ENCODE measurements at regions not wholly inside any gene's neighbourhood (a gene's known extent, or its start where the extent isn't known, plus 50 kb on each side); places are given as distances from the start of the nearest gene placed in this dataset.

GRCh38 chr1:30452170-30452569 is 271.2 kb downstream of the MATN1 start:
- Mint-ChIP-seq H3K36me3 (ENCODE audit: low read depth, unreplicated experiment) (peaks cover 10% of the 10 kb centered on the region), H3K27ac (ENCODE audit: unreplicated experiment) (no peak overlapping the region), H3K27me3 (ENCODE audit: unreplicated experiment) (peaks cover 5% of the 10 kb centered on the region), H3K4me3 (ENCODE audit: unreplicated experiment) (no peak overlapping the region), H3K4me1 (ENCODE audit: unreplicated experiment) (no peaks in the 10 kb centered on the region), H3K9me3 (ENCODE audit: unreplicated experiment) (peaks cover 4% of the 10 kb centered on the region)
- no peak for TF ChIP-seq CTCF (IDR thresholded peaks at IDR 0.05; ENCODE audit: unreplicated experiment)
- no peak for DNase-seq (ENCODE audit: low spot score)

GRCh38 chr1:30451532-30452125 is 271.8 kb downstream of the MATN1 start:
- Mint-ChIP-seq H3K36me3 (ENCODE audit: low read depth, unreplicated experiment) (peaks cover 10% of the 10 kb centered on the region), H3K27me3 (ENCODE audit: unreplicated experiment) (peaks cover 5% of the 10 kb centered on the region), H3K4me1 (ENCODE audit: unreplicated experiment) (no peaks in the 10 kb centered on the region), H3K9me3 (ENCODE audit: unreplicated experiment) (peaks cover 4% of the 10 kb centered on the region), H3K4me3 (ENCODE audit: unreplicated experiment) (no peak overlapping the region), H3K27ac (ENCODE audit: unreplicated experiment) (no peak overlapping the region)
- no peak for TF ChIP-seq CTCF (IDR thresholded peaks at IDR 0.05; ENCODE audit: unreplicated experiment)
- no peak for DNase-seq (ENCODE audit: low spot score)

GRCh38 chr1:30450818-30451233 is 272.6 kb downstream of the MATN1 start:
- peaks cover 4% of the 10 kb centered on the region for H3K9me3 Mint-ChIP-seq (ENCODE audit: unreplicated experiment)
- no peak overlapping the region for H3K27ac Mint-ChIP-seq (ENCODE audit: unreplicated experiment)
- H3K36me3 Mint-ChIP-seq (ENCODE audit: low read depth, unreplicated experiment), result peaks cover 10% of the 10 kb centered on the region
- H3K27me3 Mint-ChIP-seq (ENCODE audit: unreplicated experiment), result peaks cover 5% of the 10 kb centered on the region
- H3K4me1 Mint-ChIP-seq (ENCODE audit: unreplicated experiment), result no peaks in the 10 kb centered on the region
- no peak for DNase-seq (ENCODE audit: low spot score)
- TF ChIP-seq CTCF (IDR thresholded peaks at IDR 0.05; ENCODE audit: unreplicated experiment), result no peak
- H3K4me3 Mint-ChIP-seq (ENCODE audit: unreplicated experiment), result no peak overlapping the region

DNA sequence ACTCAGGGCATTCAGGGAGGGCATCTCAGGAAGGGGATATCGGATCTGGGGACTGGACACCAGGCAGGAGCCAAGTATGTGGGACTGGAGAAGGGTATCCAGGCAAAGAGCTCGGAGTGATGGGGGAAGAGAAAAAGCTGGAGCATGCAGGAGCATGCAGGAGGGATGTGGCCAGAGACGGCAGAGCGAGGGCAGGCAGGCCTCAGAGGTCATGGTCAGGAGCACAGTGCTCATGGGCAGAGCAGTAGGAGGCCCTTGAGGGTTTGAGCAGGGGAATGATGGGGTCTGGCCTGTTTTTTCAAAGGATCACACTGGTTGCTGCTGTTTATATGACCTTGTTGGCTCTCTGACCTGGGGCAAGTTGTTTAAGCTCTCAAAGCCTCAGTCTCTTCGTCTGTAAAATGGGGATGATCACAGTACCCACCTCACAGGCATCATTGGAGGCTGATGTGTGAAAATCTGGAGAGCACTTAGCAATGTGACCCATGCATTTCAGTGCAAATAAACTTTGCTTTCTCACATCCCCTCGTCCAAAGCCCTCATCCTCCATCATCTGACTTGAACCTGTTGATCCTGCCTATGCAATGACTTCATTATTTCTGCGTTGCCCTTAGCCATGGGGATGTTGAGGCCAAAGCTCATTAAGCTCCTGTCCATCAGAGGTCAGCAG is 273.1 kb downstream of the MATN1 start:
- no peak overlapping the region for H3K27ac Mint-ChIP-seq (ENCODE audit: unreplicated experiment)
- peaks cover 4% of the 10 kb centered on the region for H3K9me3 Mint-ChIP-seq (ENCODE audit: unreplicated experiment)
- DNase-seq (ENCODE audit: low spot score), result no peak
- peaks cover 10% of the 10 kb centered on the region for H3K36me3 Mint-ChIP-seq (ENCODE audit: low read depth, unreplicated experiment)
- no peak overlapping the region for H3K4me3 Mint-ChIP-seq (ENCODE audit: unreplicated experiment)
- no peaks in the 10 kb centered on the region for H3K4me1 Mint-ChIP-seq (ENCODE audit: unreplicated experiment)
- no peak for TF ChIP-seq CTCF (IDR thresholded peaks at IDR 0.05; ENCODE audit: unreplicated experiment)
- H3K27me3 Mint-ChIP-seq (ENCODE audit: unreplicated experiment), result peaks cover 5% of the 10 kb centered on the region

GRCh38 chr1:30449428-30450147 is 273.8 kb downstream of the MATN1 start:
- no peak overlapping the region for H3K27ac Mint-ChIP-seq (ENCODE audit: unreplicated experiment)
- peaks cover 3% of the 10 kb centered on the region for H3K27me3 Mint-ChIP-seq (ENCODE audit: unreplicated experiment)
- H3K4me3 Mint-ChIP-seq (ENCODE audit: unreplicated experiment), result no peak overlapping the region
- no peaks in the 10 kb centered on the region for H3K4me1 Mint-ChIP-seq (ENCODE audit: unreplicated experiment)
- DNase-seq (ENCODE audit: low spot score), result no peak
- TF ChIP-seq CTCF (IDR thresholded peaks at IDR 0.05; ENCODE audit: unreplicated experiment), result no peak
- peaks cover 10% of the 10 kb centered on the region for H3K36me3 Mint-ChIP-seq (ENCODE audit: low read depth, unreplicated experiment)
- H3K9me3 Mint-ChIP-seq (ENCODE audit: unreplicated experiment), result peaks cover 4% of the 10 kb centered on the region

All from endothelial cell (in vitro differentiated cells).